K562 (cell line): ENCODE measurements at regions not wholly inside any gene's neighbourhood (a gene's known extent, or its start where the extent isn't known, plus 50 kb on each side); places are given as distances from the start of the nearest gene placed in this dataset.

Source experiments
- MCM5 ChIP-seq: fragments of 450-650 bp; IDR thresholded peaks from 2 replicates; pipeline ENCODE4 v1.6.1; 2016; ENCODE audit warnings: low read depth
- ZNF57 ChIP-seq: fragments of 450-650 bp; formaldehyde crosslinking; IDR thresholded peaks from 2 replicates; pipeline ENCODE4 v1.4.0; 2020; ENCODE audit warnings: mild to moderate bottlenecking, moderate library complexity

- TF ChIP-seq ZNF57 (no peak), MCM5 (no peak)
These were observed 1067.6 kb upstream of the CELF2 start for GRCh38 chr10:9950070-9950469.
